GM12873 (cell line): ENCODE measurements at regions not wholly inside any gene's neighbourhood (a gene's known extent, or its start where the extent isn't known, plus 50 kb on each side); places are given as distances from the start of the nearest gene placed in this dataset.

Experiments
- CTCF ChIP-seq: IDR thresholded peaks from 2 replicates; pipeline ENCODE4 v1.5.1; 2012; ENCODE audit warnings: low read depth, mild to moderate bottlenecking, moderate library complexity, low read length, control low read depth; ENCODE audit not compliant: insufficient read depth; ENCODE audit errors: missing control alignments

GRCh38 chr9:89655990-89656657, 51.3 kb downstream of the GADD45G start:
- TF ChIP-seq CTCF, result no peak

- TF ChIP-seq CTCF, result no peak
Measured at GRCh38 chr9:89657295-89657694, 52.5 kb downstream of the GADD45G start.

GRCh38 chr9:89657765-89658164, 53.0 kb downstream of the GADD45G start:
- TF ChIP-seq CTCF, result no peak

- TF ChIP-seq CTCF, result no peak
Measured at GRCh38 chr9:89658401-89658800, 53.6 kb downstream of the GADD45G start.

- no peak for TF ChIP-seq CTCF
Measured at GRCh38 chr9:89658931-89659330, 54.1 kb downstream of the GADD45G start.

- no peak for TF ChIP-seq CTCF
Measured at GRCh38 chr9:89659473-89659872, 54.7 kb downstream of the GADD45G start.

- no peak for TF ChIP-seq CTCF
Measured at GRCh38 chr9:89659891-89660685, 55.3 kb downstream of the GADD45G start.
